Heart left ventricle (tissue), 16 donors: ENCODE measurements at regions not wholly inside any gene's neighbourhood (a gene's known extent, or its start where the extent isn't known, plus 50 kb on each side); places are given as distances from the start of the nearest gene placed in this dataset.

ENCODE experiments used
- ATAC-seq, 4 donors: fragments of 200-7000 bp; cut with Tn5 transposase; one replicate each; pipeline ENCODE4 v1.9.1; 2020 to 2022; ENCODE audit warnings: moderate library complexity in 4 of 4, mild to moderate bottlenecking in 3 of 4, moderate number of reproducible peaks in 1 of 4
- DNase-seq, 5 donors: peaks; one replicate each; pipeline ENCODE4 v3.0.0-alpha.2; 2020
- H3K27ac ChIP-seq, 12 donors: fragments of 200-600 bp; sonication (generic) in 4 of 12; one replicate each; pipeline versions ENCODE4 v1.5.0 to v1.8.0; 2016 to 2022; ENCODE audit warnings: mild to moderate bottlenecking in 2 of 12
- H3K27me3 ChIP-seq, 9 donors: fragments of 200-600 bp; sonication (generic) in 2 of 9; one replicate each; pipeline versions ENCODE4 v1.5.1 to v1.8.0; 2016 to 2022; ENCODE audit warnings: mild to moderate bottlenecking in 3 of 9
- H3K36me3 ChIP-seq, 9 donors: fragments of 200-600 bp; sonication (generic) in 2 of 9; one replicate each; pipeline versions ENCODE4 v1.5.0 to v1.8.0; 2018 to 2022; ENCODE audit warnings: mild to moderate bottlenecking in 2 of 9
- H3K4me1 ChIP-seq, 12 donors: fragments of 200-600 bp; sonication (generic) in 4 of 12; one replicate each; pipeline versions ENCODE4 v1.5.0 to v1.8.0; 2016 to 2022; ENCODE audit warnings: mild to moderate bottlenecking in 3 of 12
- H3K4me3 ChIP-seq, 12 donors: fragments of 200-600 bp; sonication (generic) in 4 of 12; one replicate each; pipeline versions ENCODE4 v1.5.0 to v1.8.0; 2017 to 2022; ENCODE audit warnings: mild to moderate bottlenecking in 9 of 12, moderate library complexity in 4 of 12
- H3K9me3 ChIP-seq, 12 donors: fragments of 200-600 bp; sonication (generic) in 4 of 12; one replicate each; pipeline versions ENCODE4 v1.5.0 to v1.8.0; 2016 to 2022; ENCODE audit warnings: mild to moderate bottlenecking in 1 of 12
- POLR2A ChIP-seq, 2 donors: fragments of 450-650 bp; IDR thresholded peaks; one replicate each; pipeline ENCODE4 v1.6.1; 2017; ENCODE audit warnings: antibody characterized with exemption in 2 of 2, mild to moderate bottlenecking in 2 of 2, moderate library complexity in 2 of 2
- WGBS, 4 donors: extraction: QIAGEN DNeasy Blood & Tissue Kit in 2 of 4; methylation state at CpG; one replicate each; pipeline versions ENCODE4 v1.1.5 to v1.1.7; 2013 to 2018; 5-methylcytosine and 5-hydroxymethylcytosine counted together
- intact Hi-C, 10 donors: fragments of 100-400 bp; cut with DNase I; formaldehyde crosslinking; loops; one replicate each; pipeline versions ENCODE4 v1.11.1 to v1.14.2; 2022
- TF ChIP-seq, protein P1 (sequence below), 12 donors: fragments of 200-600 bp; sonication (generic) in 4 of 12; IDR thresholded peaks; one replicate each; pipeline versions ENCODE4 v1.5.0 to v1.8.0; 2018 to 2022; ENCODE audit warnings: antibody characterized with exemption in 12 of 12, mild to moderate bottlenecking in 5 of 12
- donor health status: ischemic (EF 13 %, LVEDD 7.1; RV severe dilation, severe dysfunction).
- donor health status: healthy with polysubstance abuse.
- donor health status: DM: no; HTN: yes; CAD: no.
- donor health status: DM: no; HTN: no; CAD: no.
- donor health status: ischemic (EF 25% LVEDD 6.9; RV normal size, moderate dysfunction).
- donor health status: ischemic (EF 25% LVEDD 5.7; RV mildly dilated, moderate dysfunction).
- donor health status: healthy.
- donor health status: DM: yes; HTN: yes; CAD: no.
- donor health status: ischemic (EF 35%, LVEDD 5.7; RV mildly dilated, moderate dysfunction).
- donor health status: nonischemic (EF 11% LVEDD 7.7; RV severe dilation, severe dysfunction).
- donor health status: DM: yes; HTN: yes; CAD: no.
- donor health status: PGD.
- donor health status: ischemic (EF 29% LVEDD 5.4; RV normal size, mild dysfunction).
- donor health status: nonischemic (EF 23%, LVEDD 6.1; RV moderate dilation, normal function).

DNA sequence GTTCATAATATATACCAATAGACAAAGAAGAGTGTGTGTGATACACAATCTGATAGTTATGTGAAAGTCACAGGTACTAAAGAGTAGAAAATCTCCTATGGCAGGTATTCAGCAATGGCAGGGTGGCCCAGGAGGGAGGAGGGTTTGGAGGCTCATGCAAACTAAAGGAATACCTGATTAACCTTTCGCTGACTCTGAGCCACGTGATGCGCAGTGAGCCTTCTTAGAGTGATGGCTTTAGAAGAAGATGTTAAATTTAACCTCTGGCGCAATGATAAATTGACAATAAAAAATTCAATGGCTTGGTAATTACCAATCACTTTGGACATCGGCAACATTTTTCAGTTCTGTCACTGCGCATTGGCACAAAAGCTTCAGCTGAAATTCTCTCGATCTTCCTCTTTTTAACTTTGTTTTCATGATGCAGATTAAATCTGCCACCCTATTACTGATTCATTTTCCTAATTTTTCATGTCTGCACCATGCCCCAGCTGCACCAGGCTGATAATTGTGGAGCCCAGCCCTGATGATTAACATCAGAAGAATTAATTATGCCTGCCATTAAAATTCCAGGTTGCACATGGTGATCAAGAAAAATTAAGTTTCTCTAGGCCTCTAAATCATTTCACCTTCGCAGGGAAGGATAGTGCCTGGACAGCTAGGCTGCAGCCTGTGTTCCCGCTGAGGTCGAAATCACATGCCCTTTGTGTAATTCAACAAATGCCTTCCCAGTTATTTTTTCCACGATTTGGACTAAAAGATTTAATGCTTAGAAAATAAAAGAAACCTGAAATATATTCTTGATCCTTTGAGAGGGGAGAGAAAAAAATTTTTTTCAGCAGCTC is 250.6 kb upstream of the HNRNPA3 start:
- no peak overlapping the region for H3K27ac ChIP-seq
- ATAC-seq (no peak), DNase-seq (no peak)
- no peak overlapping the region for H3K4me3 ChIP-seq
- no peaks in the 10 kb centered on the region for H3K4me1 ChIP-seq
- H3K36me3 ChIP-seq = no peaks in the 10 kb centered on the region
- TF ChIP-seq, protein P1, sequence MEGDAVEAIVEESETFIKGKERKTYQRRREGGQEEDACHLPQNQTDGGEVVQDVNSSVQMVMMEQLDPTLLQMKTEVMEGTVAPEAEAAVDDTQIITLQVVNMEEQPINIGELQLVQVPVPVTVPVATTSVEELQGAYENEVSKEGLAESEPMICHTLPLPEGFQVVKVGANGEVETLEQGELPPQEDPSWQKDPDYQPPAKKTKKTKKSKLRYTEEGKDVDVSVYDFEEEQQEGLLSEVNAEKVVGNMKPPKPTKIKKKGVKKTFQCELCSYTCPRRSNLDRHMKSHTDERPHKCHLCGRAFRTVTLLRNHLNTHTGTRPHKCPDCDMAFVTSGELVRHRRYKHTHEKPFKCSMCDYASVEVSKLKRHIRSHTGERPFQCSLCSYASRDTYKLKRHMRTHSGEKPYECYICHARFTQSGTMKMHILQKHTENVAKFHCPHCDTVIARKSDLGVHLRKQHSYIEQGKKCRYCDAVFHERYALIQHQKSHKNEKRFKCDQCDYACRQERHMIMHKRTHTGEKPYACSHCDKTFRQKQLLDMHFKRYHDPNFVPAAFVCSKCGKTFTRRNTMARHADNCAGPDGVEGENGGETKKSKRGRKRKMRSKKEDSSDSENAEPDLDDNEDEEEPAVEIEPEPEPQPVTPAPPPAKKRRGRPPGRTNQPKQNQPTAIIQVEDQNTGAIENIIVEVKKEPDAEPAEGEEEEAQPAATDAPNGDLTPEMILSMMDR (IDR thresholded peaks at IDR 0.05) = no peak
- TF ChIP-seq POLR2A (IDR thresholded peaks at IDR 0.05) = no peak
- no peaks in the 10 kb centered on the region for H3K9me3 ChIP-seq
- 82 to 87% (median 84%) methylated on average over 11 of the region's 11 CpGs for WGBS, 4 donors
- intact Hi-C loops = no loop called here
- peaks cover 0 to 31% (median 0%) of the 10 kb centered on the region in 9 donors for H3K27me3 ChIP-seq

DNA sequence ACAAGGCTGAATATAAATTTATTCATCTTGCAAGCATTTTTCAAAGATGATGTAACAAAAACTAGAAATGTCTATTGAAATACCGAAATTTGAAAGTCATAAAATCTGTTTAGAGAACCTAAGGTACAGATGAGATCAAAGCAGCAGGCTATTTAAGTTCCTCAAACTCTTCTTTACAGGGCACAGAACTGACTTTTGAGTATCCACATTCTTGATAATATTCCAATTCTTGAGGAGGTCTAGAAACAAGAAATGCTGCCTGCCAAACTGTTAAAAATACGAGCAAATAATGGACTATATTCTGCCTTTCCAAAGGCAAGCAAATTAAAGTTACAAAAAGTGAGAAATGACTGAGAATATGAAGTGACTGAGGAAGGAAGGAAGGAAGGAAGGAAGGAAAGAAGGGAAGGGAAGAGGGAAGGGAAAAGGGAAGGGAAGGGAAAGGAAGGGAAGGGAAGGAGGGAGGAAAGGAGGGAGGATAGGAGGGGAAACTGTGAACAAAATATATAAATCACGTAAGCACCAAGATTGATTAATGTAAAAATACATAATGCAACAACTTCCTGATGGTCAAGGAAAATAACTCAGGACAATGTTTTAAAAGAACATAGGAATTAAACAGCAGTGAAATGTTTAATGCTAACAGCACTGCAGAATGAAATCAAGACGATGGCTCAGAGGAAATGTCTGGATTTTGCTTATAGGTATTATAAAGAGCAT is 248.9 kb upstream of the HNRNPA3 start:
- peaks cover 0 to 31% (median 0%) of the 10 kb centered on the region in 9 donors for H3K27me3 ChIP-seq
- no peak for ATAC-seq
- no peak overlapping the region for H3K4me3 ChIP-seq
- TF ChIP-seq, protein P1 (IDR thresholded peaks at IDR 0.05) = no peak
- no peak for TF ChIP-seq POLR2A (IDR thresholded peaks at IDR 0.05)
- no peaks in the 10 kb centered on the region for H3K4me1 ChIP-seq
- H3K9me3 ChIP-seq = no peaks in the 10 kb centered on the region
- intact Hi-C loops = no loop called here
- WGBS, 4 donors = 63 to 77% (median 70%) methylated on average over 4 of the region's 4 CpGs
- no peak for DNase-seq
- no peaks in the 10 kb centered on the region for H3K36me3 ChIP-seq
- H3K27ac ChIP-seq = no peak overlapping the region

DNA sequence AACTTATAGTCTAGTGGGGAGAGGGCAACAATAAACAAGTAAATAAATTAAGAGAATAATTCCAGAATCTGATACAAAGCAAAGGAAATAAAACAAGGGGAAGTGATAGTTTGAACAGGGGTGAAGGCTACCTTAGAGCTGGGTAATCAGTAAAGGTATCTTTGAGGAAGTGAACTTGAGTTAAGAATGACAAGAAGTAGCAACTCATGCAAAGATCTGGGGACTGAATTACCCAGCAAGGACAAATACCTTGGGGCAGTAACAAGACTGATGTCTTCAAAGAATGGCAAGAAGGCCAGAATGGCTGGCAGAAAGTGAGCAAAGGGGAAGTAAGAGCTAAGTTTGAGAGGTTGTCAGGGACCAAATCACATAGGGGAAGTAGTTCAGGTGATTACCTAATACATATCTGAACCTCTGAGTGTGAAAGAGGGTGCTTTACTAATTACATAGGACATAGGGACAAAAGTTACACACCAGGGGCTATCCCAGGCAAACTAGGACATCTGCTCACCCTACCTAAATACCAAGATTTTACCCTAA is 244.6 kb upstream of the HNRNPA3 start:
- intact Hi-C loops = no loop called here
- H3K27me3 ChIP-seq = peaks cover 0 to 36% (median 0%) of the 10 kb centered on the region in 9 donors
- TF ChIP-seq, protein P1 (IDR thresholded peaks at IDR 0.05) = no peak
- TF ChIP-seq POLR2A (IDR thresholded peaks at IDR 0.05) = no peak

More for the DNA sequence above, 244.6 kb upstream of the HNRNPA3 start:
- ATAC-seq (no peak), DNase-seq (no peak)
- no peaks in the 10 kb centered on the region for H3K4me1 ChIP-seq
- no peak overlapping the region for H3K27ac ChIP-seq
- no peaks in the 10 kb centered on the region for H3K36me3 ChIP-seq
- no peak overlapping the region for H3K4me3 ChIP-seq
- no peaks in the 10 kb centered on the region for H3K9me3 ChIP-seq
